NCI-H460 (cell line): ENCODE measurements at regions not wholly inside any gene's neighbourhood (a gene's known extent, or its start where the extent isn't known, plus 50 kb on each side); places are given as distances from the start of the nearest gene placed in this dataset.

Source experiments
- DNase-seq: peaks from one replicate; pipeline ENCODE4 v3.0.0-alpha.2; 2016; ENCODE audit warnings: low read depth; ENCODE audit errors: extremely low read depth

DNA sequence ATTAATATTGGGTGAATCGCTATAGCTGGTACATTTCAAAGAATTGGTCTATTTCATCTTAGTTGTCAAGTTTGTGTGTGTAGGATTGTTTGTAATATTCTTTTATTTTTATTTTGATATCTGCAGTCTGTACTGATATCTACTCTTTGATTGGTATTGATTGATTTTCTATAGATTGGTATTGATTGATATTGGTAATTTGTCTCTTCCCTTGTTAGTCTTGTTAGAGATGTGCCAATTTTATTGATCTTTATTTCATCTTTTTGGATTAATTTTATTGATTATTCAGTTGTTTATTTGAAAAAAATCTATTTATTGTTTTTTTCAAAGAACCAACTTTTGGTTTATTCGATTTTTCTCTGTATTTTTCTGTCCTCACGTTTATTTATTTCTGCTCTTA is 61.4 kb downstream of the TM2D3 start:
- DNase-seq = no peak

DNA sequence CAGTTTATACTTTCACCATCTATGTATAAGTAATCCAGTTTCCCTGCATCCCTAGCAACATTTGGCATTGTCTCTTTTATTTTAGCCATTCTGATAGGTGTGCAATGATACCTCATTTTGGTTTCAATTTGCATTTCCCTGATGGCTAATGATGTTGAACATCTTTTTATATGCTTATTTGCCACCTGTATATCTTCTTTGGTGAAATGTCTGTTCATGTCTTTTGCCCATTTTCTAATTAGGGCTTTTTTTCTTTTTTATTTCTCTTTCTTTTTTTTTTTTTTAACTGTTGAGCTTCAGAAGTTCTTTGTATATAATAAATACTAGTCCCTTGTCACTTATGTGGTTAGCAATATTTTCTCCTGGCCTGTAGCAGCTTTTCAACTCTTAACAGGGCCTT is 68.9 kb downstream of the TM2D3 start:
- DNase-seq = no peak

DNA sequence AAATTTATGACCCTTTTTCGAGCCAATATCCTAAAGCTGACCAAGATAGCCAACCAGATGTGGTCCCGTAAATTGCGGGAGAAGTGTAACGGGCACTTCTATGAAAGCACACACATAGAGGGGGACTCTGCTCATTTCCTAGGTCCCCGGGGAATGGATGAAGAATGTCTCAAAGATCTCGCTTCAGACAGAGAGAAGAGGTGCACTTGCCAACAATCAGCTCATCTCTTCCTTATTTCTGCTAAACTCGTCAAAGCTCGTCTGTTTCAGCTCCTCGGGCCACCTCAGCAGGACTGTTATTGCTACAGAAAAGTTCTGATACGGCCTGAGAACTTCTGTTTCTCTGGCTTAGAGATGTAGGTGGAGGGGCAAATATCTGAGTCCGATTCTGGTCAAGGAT is 71.8 kb downstream of the TM2D3 start:
- no peak for DNase-seq

DNA sequence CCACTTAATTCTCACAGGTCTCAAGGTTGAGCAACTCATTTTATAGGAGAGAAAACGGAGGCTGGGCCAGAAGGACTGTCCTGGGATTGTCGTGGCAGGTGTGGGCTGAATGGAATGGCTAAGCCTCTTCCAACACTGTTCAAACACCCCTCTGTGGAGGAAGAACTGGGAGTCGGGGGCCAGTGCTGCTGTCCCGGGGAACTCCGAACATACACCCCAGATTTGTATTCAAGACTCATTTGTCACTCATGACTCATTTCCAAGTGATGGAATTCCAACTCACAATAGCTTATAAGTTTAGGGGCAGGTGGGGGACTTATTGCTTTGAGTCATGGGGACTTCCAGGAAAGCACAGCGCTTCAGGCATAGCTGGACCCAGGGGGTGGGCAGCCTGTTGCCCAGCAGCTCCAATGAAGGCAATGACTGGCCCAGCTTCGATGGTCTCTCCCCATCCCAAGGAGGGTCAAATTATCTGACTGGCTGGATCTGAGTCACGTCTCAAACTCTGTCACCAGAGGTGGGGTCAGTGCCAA is 72.5 kb downstream of the TM2D3 start:
- no peak for DNase-seq

DNA sequence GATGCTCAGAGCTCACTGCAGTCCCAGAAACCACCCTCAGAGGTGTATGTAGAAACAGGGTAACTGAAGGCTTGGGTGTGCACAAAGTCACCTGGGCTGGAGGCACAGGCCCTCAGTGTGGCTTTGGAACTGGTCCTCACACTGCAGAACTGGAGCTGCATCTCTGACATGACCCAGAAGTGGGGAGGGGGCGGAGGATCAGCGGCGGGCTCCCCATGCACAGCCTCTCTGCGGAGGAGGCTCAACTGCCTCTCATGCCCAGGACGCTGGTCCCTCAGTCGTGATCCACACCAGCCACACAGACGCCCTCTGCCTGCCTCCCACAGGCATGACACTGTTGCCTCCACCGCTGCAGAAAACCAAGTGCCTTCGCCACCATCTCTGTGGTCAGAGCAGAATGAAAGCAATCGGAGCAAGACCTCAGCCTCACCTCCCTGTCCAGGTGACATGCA is 73.7 kb downstream of the TM2D3 start:
- peak; percentile 29 for DNase-seq

DNA sequence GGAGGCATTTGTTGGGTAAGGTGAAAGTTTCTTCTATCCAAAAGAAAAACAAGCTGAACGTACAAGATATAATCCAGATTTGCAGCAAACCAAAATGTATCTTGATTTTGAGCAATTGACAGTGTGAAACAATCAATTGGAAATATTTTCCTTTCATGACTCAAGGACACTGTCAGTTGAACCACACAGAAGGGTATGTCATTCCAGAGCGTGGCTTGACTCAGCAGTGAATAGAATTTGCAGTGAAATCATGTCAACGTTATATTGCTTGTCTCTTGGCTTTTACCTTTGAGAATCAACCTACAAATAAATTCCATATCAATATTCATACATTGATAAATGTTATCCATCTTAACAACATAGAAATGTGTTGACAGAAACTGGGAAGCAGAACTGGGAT is 78.2 kb downstream of the TM2D3 start:
- DNase-seq = no peak

DNA sequence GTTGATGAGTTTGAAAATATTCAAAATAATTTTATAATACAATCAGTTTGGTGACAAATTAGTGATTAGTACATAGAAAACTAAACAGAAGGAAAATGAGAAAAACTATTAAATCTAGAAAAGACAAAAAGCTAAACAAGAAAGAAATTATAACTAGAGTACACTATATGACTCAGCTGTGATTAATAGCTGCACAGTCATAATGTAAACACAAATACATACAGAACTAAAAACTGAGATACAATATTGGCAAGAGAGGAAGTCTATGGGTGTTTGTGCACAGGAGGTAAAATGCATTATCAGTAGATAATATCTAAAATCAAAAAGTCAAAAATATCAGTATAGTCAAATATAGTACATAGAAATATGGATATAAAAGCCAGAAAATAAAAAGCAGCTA is 80.7 kb upstream of the PCSK6 start:
- DNase-seq = peak; percentile 14

DNA sequence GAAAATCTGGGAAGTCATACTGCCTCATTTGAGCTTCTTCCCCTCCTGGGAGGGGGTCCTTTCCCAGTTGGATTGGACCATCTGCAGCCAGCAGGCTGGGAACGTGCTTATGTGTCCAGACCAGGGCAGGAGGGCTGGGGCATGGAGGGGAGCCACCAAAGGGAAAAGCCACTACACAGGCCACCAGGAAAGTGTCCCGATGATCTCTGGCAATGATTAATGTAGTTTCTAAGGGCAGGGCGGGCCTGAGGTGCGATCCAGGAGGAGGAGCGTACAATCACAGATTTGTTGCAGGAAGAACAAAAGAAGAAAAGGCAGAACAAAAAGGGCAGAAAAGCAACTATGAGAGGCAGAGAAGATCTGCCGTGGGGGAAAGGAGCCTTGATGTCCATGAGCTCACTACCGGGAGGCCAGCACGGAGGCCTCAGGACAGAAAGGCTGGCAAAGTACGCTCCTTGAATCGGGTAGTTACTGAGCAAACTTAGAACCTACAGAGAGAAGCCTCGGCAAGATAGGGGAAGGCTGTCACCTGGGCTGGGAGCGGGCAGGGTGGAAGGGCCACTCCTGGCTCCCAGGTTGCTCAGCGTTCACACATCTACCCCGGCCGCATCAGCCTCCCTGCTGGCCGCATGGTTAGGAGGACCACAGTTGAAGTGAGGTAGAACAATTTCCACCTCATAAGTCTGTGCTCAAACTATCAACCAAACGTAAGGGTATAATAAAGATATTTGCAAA is 79.5 kb upstream of the PCSK6 start:
- no peak for DNase-seq

DNA sequence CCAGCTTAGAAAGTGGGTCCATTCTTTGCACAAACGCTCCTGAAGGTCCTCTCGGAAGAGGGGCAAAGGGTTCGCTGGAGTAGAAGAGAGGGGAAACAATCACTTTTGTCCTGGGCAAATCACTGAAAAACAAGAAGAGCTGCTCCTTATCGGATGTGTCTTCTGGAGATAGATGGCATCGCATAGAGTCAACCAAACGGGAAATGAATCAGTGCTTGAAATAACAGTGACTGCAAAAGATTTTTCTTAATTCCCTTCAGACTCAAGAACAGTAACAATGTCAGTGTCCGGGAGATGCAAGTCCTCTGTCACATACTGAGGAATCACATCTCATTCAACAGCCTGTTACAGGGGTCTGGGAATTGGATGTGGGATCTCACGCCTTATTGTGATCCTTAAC is 78.8 kb upstream of the PCSK6 start:
- DNase-seq = no peak

DNA sequence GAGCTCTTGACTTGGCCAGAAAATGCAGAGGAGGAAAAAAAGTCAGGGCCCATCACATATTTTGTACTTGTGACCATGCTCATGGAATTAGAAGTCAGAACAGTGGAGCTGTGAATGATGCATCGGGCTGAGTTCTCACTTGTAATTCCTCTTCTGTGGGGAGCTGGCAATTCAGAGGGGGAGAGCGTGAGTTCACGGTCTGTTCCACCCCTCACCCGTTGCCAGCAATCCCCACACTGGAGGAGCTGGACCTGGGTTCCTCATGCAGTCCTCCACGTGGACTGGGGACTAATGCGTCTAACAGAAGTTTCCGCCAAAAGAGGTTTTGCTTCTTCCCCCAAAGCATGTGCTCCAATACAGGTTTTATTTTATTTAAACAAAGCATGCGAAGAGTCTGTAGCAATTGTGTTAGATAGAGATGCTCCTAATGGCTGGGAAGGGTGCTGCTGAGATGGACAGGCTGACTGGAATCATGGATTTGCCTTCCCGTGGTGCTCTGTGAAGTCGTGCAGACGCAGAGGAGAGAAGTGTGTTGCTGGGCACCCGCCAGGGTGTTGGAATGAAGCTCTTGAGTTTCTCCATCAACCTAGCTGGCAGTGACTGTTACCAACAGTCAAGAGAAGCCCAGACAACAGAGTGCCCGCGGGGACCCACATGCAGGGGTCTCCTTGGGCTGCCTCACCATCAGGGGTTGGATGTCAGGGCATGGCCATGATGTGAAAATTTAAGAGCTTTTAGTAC is 77.4 kb upstream of the PCSK6 start:
- no peak for DNase-seq

DNA sequence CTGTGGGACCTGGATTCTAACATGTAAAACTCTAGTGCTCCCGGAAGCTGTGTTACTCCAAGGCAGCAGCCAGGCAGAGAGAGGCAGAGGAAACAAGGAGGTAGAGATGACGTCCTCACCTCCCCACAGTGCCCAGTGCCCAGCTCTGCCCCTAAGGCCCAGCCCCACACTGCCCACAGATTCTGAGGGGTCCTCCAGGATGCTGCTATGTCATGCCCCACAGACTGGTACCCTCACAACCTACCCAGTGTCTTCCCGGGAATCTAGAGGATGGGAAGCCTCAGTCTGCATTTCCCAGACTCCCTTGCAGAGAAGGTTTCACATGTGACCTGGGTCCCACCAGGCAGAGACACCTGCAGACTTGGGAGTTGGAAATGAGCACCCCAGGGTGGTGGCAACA is 75.9 kb upstream of the PCSK6 start:
- DNase-seq = no peak

DNA sequence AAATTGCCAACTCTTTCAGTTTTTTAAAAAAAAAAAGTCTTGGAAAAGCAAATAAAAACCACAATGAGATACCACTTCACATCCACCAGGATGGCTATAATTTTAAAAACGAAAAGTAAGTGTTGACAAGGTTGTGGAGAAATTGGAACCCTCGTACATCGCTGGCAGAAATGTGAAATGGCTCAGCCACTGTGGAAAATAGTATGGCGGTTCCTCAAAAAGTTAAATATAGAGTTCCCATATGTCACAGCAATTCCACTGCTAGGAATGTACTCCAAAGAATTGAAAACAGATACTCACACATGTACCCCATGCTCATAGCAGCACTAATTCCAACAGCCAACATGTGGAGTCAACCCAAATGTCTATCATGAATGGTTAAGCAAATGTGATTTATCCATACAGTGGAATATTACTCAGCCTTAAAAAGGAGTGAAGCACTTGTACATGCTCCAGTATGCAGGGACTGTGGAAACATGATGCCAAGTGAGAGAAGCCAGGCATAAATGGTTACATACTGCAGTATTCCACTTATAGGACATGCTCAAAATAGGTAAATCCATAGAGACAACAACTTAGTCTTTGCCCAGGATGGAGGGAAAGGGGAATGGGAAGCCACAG is 73.8 kb upstream of the PCSK6 start:
- DNase-seq = no peak

DNA sequence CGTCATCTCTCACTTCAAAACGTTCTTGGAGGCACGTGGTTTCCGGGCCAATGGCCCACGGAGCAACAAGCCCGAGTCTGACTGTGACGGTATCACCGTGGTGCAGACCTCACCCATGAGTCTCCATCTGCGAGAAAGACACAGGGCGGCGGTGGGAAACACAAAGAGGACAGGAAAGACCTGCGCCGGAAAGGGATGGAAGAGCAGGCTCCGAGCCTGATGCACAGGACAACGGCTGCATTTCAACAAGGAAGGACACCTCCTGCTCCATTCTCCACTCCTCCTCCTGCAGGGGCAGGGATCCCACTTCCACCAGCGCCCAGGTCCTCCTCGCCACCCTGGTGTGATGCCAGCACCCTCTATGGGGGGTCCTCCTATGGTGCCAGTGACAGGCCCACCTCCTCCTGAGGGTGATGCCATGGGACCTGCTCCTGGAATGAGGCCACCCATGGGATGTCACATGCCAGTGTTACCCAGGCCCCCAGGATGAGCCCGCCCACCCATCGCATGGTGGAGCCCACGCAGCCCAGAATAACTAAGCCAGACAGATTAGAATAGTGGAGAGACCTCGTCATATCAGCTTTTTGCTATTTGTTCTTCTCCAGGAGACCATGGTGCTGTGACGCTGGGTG is 73.0 kb upstream of the PCSK6 start:
- no peak for DNase-seq

DNA sequence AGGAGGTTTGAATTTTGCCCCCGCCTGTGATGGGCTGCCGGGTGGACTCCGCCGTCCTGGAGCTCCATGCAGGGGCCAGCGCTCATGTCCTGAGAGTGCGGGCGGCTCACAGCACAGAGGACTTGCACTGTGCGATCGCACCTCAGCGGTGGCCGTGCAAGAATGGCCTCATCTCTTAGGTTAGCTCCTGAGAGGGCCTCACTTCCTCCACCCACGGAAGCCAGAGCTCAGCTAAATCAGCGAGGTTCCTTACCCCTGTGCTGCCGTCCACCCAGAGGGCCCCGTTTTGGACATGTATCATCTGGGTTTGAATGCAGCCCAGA is 72.0 kb upstream of the PCSK6 start:
- no peak for DNase-seq

DNA sequence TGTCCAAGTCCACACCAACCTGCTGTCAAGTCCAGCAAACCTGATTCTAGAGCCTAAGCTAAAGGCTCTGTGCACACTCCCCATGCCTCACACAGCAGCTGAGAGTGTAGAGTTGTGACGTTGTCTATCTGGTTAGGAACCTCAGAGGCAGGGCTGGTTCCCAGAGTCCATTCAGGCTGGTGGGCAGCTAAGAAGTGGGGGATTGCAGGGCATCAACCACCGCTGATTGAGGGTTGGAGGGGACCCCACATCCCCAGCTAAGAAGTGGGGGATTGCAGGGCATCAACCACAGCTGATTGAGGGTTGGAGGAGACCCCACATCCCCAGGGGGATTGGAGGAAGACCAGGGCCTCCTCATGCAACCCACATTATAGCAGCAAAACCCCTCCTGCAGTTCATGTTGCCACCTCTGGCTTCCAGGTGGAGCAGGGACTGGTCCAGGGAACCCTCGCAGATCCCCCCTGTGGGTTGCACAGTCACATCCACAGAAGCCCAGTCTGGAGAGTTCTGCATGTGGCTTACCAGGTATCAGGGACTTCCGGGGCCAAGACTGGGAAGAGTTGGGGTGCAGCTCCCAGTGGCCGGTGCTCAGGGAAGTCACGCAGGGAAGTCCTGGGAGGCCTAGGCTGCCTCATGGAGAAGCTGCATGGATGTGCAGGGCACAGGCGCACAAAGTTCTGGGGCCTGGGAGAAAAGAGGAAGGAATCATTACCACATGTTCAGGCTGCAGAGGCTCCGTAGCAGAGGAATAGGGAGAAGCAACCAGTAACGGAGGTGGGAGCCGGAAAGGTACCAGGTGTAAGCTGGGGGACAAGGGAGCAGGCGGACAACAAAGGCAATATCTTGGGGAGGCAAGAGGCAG is 71.4 kb upstream of the PCSK6 start:
- no peak for DNase-seq

DNA sequence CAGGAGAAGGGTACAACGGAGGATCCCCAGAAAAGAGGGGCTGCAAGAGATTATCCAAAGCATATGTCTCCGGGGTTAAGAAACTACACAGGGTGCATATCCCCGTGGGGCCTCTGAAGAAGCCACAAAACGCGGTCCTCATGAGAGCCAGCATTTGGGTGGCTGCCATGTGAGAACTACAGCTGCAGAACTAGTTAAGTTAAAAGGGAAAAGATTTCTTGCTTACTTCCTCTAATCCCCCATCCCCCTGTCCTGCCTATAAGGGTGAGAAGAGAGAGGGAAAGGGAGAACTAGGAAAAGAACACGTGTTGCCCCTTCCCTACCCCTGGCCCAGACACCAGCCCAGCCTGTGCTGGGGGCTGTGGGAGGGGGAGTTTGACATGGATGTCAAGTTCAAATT is 70.4 kb upstream of the PCSK6 start:
- no peak for DNase-seq

DNA sequence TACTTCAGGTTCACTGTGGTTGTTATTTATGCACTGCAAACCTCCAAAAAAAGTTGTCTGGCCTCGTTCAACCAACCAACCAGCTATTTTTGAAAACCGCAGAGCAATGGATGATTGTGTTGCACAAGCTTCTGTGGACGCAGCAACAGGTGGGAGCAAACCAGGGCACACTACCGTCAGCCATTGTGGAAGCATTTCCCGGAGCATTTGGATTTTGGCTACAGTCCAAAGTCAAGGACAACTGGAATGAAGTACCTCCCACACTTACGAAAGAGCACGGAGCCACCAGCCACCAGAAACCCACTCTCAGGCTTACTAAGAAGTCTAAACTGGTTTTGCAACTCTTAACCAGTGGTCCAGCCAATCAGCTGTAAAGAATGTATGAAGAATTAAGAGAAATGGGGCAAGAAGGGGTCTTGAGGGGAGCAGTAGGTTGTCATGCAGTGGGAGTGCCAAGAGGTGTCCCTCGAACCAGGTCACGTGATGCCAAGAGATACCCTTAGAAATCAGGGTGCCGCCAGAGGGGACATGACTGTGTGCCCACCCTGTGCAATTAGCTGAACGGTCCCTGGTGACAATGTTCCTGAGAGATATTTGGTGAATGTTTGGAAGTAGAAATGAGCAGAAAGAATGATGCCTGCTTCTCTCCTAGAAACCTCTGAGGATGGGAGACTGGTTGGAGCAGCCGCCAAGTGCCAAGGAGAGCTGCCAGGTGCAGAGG is 68.9 kb upstream of the PCSK6 start:
- DNase-seq = no peak

DNA sequence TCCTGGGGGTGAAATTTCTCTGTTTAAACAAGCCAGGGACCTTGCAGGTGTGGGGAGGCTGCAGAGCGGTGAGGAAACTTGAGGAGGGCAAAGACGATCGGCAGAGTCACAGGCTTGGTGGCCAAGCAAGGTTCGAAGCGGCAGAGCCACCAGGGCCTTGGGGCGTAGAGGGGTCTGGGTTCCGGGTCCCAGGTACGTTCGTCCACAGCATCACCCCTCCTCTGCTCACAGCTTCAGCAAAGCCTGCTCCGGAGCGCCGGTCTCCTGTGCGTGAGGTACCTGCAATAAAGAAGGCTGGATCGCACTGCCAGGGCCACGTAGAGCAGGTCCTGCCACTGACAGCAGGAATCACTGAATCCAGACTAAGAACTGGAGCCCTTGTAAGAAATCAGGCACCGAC is 66.8 kb upstream of the PCSK6 start:
- DNase-seq = no peak

DNA sequence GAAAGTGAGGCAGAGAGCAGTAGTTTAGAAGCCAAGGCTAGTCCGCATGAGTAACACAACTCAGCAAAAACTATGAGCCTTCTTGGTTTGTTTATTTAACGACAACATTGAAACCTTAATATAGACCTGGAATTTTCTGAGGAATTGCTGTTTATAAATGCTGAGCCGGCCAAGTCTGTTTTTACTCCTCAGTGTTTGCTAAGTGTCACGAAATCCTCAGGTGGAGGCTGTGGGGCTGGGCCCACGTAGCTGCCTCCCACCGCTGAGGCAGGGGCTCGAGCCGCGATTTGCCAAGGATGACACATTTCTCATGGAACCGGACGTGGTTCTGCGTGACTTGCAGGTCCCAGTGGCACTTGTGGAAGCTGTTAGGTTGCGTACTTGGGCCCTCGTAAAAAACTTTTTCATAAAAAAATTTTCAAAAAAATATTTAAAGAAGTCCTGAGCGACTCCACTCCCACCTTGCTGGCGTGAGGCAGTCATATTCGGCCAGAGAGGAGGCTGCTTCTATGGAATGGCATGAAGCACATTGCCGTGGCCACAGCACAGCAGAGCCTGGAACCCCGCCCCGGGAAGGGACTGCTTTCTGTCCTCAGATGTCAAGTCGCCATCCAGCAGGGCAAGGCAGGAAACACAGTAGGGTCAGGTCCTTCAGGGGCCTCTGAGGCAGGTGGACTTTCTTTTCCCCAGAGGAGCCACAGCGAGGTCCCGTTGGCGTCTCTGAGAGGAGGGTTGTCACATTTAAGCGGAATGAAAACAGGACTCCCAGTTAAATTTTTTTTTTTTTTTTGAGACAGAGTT is 64.8 kb upstream of the PCSK6 start:
- DNase-seq = no peak
